Transverse colon (tissue), 3 donors: ENCODE measurements at regions not wholly inside any gene's neighbourhood (a gene's known extent, or its start where the extent isn't known, plus 50 kb on each side); places are given as distances from the start of the nearest gene placed in this dataset.

Experiments
- POLR2A ChIP-seq: fragments of 450-650 bp; IDR thresholded peaks from one replicate; pipeline ENCODE4 v1.6.1; 2016; ENCODE audit warnings: antibody characterized with exemption, mild to moderate bottlenecking, moderate library complexity
- POLR2AphosphoS5 ChIP-seq, 3 donors: sonication (generic); formaldehyde crosslinking; IDR thresholded peaks; one replicate each; pipeline ENCODE4 v1.6.1; 2016; ENCODE audit warnings: antibody characterized with exemption in 3 of 3

DNA sequence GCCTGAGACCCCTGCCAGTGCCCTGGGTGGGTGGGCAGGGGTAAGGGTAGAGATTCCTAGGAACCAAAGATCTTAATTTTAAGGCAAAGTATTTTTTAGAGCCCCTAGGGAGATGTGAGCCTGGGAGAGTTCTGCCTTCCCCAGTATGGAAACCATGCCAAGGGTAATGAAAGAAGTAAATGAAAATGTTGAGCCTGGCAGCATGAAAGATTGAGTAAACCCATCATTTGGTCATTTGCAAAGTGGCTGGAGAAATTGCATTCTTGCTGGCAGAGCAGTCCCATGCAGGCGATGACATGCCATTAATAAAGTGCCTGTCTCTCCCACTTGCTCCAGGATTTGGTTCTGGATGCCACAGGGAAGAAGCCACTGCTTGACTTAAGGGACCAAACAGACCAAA, 60.7 kb upstream of the GPC4 start:
- no peak for TF ChIP-seq POLR2AphosphoS5 (IDR thresholded peaks at IDR 0.05)
- TF ChIP-seq POLR2A: no peak
